ENCODE measurements at regions not wholly inside any gene's neighbourhood (a gene's known extent, or its start where the extent isn't known, plus 50 kb on each side); places are given as distances from the start of the nearest gene placed in this dataset.

DNA sequence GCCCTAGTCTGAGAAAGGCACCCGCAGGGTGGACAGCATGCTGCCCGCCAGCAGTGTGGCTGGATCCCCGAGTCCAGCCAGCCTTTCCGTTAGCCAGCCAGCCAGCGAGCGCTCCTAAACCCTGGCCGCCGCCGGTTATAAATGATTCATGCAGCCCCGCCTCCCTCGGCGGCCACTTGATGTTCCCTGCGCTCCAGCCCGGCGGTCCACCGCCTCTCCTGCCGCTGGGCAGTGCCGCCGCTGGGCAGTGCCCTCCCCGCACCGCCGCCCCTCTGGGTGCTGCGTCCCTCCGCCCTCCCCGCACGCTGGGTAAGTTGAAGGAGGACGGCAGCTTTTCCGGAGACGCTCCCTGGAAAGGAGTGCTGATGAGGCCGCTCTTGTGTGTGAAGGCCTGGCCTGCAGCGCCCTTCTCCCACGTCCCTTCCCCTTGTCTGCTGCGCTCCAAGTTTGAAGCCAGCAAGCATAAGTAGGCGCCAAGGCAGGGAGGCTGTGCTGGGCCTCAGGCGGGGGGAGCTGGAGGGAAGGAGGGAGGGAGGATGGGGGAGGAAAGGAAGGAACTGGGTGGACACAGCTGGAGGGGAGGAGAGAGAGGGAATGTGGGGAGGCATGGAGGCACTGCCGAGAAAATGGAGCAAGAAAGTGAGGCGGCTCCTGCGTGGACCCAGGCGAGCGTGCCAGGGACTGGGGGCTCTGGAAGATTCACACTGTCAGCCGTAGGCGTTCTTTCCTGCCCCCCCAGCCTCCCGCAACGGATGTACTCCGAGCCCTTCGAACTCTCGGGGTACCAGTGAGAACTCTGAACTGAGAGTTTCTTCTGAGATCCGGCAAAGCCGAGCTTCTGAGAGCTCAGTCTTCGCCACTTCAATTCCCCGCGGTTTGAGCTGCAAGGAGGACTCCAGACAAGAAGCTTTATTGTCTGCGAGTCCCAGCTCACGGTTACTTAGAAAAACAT lies 131.9 kb downstream of the GLI2 start:
- DNase-seq: peak; percentile 95

DNA sequence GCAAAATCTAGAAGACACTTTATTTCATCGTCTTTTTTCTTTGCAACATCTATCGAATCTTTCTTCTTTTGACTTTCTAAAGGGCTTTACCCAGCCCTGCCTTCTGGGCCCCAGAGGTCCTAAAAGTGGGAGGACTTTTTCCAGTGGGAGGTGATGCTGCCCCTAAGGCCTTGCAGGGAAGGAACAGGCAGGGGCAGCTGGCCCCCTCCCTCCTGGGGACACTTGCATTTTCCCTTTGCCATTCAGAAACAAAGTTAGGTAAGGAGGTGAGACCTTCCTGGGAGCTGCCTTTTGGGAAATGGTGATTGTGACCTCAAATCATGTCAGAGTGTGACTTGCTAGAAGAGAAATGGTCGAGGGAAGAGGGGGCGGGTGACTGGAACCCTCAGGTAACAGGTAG lies 132.7 kb downstream of the GLI2 start:
- DNase-seq: no peak

DNA sequence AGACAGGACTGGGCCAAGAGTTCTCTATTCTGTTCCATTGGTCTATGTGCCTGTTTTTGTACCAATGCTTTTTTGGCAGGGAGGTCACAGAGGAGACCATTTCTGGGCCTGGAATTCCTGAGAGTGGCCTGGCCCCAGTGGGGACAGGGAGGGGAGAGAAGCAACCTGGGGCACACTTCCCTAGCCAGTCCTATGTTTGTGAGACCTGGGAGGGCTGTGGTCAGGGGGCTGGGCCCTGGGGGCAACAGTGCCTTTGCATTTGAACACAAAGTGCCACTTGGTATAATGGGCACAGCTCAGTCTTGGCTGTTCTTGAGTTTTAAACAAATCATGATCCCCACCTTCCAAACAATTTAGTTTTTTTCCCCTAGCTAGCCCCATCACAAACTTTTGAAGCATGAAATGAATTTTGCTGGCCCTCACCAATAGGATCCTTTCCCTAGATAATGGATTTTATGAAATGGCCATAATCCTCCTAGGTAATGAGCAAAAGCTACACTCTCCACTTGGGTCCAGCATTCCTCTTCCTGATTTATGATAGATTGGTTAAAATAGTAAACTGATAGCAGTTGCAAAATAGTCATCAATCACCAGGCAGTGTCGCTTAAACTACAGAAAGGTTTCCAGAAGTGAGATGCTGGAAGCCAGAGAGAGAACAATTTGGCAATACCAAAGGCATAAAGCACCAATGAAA lies 133.5 kb downstream of the GLI2 start:
- no peak for DNase-seq

DNA sequence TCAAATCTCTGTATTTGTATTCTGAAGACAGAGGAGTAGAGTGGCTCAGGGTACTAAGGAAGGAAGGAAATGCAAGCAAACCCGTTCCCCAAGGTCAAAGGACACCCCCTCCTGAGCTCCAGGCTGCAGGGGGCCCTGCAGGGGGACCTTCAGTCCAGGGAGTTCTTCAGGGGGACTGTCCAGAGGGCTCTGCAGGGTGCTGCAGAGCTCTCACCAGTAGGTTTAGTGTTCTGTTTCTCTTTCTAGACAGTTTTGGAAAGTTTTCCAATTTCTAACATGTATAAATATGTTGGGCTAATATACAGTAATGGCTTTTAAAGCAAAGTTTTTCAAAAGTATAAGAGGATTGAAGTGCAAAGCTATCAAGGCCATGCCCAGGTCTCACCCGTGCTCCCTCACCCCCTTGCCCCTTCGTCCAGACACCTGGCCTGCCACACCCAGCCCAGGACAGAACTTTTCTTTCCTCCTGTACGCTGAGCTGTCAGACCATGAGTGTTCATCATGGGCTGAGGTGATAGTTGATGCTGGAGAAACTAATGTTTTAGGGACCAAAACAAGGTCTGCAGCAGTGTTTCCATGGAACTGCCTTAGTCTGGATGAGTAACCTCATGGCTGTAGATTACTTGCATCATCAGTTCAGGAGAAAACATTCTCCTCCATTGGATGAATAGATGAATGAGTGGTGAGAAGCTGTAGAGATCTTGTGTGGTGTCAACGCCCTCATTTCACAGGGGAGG lies 134.2 kb downstream of the GLI2 start:
- DNase-seq: no peak

DNA sequence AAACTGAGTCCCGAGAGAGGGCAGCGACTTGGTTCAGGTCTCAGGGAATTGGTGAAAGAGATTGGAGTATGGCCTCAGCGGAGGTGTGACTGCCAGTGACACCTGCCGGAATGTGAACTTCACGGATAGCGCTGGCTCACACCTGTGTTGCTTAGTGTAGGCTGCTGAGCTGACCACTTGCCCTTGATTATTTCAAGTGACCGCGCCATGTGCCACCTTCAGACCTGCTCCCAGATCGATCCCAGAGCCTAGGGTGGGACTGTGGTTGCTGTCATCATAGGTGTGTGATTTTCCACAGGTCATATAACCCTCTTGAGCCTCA lies 134.8 kb downstream of the GLI2 start:
- DNase-seq: no peak

DNA sequence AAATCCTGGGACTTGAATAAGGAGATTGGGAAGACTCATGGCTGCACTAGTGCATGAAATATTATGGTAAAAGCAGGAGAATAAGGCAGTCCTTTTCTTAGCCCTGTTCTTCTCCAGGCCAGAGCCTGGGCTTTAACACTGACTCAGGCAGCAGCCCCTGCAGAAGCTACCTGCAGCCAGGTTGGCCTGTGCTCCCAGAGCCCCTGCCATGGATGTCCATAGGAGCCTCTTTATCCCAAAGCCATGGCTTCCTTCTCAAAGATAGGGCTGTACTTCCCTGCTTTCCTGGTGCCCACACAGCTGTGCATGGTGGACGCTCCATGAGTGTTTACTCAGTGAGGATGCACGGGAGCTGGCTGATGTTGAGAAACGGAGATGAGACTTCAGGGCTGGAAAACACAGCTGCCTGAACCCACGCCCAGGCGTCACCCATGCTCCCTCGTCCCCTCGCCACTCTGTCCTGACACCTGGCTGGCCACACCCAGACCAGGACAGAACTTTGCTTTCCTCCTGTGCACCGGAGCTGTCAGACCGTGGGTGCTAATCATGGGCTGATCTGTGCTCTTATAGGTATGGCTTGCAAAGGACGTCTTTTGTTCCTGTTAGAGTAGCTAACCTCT lies 135.5 kb downstream of the GLI2 start:
- DNase-seq: no peak

DNA sequence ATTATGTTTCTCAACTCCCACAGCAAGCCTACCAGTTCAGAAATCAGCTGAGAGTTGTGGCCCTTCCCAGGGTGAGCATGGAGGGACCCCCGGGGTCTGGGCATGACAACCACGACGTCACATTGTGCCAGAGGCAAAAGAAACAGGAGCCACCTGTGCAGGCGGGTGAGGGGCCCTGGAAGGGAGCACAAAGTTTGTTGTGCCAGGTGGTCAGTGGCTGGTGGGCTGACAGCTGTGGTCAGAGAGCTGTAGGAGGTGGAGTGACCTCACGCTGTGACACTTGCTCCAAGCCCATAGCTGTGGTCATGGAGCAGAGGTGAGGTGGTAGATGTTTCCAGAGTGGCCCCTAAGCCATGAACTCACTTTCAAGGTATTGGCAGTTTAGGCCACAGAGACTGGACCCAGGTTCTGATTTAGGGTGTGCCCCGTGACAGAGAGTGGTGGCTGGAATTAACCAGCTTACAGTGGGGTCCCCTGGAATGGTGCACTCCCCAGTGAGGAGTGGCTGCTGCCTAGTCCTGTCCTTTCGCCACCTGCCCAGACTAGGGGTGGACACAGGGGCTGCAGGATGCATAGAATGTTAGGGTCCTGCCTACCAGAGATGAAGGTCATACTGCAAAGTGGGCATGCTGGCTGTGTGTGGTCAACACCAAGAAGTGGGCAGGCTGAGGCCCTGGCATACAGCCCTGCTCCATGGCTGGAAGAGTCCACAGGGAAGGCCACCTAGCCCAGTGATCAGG lies 136.4 kb downstream of the GLI2 start:
- DNase-seq: no peak

DNA sequence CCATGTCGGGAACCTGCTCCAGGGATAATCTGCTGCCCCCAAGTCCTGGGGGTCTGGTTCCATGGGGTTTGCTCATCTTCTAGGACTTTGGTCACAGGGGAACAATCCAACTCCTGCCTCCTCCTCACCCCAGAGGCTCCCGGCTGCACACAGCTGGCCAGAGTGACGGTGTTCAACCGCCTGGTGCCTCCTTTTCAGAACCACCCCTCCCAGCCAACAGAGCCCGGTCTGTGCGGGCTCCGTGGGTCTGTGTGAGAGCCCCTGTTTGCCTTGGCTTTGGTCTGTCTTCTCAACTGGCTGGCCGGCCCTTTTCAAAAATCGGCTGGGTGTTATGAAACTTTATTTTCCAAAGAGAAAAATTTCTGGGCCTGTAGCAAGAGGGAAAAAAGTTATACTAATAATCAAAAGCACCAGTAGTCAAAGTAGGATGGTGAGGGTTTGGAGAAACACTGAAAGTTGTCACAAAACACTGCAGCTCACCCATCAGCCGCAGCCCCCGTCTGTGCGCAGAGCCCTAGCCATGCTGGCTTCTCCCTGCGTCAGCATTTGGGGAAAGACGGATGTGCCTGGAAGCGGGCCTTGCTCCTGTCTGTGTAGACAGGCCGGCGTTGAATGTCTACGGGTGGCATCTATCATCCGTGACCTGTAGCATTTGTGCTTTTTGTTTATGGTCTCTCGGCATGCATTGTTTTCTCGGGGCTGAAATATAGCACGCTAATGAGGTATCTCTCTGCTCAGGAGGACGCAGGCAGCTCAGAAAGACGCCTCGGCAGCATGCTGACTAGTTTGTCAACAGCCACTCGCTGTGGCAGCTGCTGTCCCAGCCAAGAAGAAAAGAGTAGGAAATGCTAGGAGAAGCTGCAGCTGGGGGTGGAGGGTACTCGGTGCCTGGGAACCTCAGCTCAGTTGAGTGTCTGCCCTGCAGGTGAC lies 138.6 kb downstream of the GLI2 start:
- DNase-seq: no peak

DNA sequence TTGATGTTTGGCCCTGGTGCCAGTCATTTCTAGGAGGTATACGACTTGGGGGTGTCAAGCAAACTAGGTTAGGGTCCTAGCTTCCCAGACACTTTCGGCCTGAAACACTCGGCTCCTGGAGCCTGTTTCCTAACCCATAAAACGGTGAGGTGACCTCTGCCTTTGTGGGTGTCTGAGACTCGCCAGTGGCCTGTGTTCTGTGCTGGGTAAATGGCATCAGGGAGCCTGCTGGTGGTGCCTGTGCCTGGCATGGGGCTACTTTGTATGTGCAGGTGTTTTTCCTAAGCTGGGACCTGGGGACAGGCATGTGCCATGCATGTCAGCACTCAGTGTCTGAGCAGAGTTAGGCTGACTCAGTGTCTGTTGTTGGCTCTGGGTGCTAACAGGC lies 139.2 kb downstream of the GLI2 start:
- no peak for DNase-seq

DNA sequence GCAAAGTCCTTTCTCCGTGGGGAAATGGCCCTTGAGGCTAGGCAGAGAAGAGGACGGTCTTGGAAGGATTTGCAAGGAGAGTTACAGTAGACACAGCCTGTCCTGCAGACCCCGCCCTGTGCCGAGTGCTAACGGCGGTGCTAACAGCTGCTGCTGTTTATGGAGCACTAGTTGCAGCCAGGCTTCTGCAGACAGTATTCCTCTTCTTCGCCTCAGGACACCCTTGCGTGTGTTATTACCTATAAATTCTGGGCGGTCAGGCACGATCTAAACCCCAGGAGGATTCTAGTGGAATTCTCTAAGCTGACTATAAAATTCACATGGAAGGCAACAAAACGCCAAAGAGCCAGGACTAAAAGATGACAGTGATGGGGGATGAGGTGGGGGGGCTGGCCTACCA lies 139.8 kb downstream of the GLI2 start:
- DNase-seq: peak; percentile 79

DNA sequence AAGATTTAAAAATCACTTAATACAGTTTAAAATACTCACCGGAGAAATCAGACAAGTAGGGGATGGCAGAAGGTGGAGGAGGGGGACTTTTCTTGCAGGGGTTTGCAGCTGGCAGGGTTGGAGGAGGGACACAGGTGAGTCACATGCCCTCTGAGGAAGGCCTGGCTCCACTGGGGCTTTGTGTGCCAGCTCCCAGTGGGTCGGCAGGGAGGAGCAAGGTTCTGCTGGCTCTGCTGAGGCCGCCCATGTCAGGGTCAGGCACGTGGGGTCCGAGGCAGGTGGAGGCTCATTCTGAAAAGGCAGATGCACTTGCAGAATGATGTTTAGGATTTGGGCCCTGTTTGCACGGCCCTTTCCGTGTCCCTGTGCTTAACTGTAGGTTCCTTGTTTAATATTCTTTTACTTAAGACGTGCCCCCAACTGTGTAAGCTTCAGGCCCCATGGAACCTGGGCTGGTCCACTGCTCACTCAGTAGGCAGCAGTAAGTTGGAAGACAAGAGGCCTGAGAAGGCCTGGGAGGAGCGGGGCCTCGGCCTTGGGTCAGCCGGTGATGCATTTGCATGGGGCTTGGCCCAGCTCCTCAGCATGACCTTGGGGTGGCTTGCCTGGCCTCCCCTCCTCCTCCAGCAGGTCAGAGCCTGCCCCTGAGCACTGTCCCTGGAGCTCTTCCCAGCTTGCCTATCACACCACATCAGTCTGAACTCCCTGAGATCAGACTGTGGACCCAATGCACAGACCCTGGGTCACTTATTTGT lies 141.0 kb downstream of the GLI2 start:
- no peak for DNase-seq

DNA sequence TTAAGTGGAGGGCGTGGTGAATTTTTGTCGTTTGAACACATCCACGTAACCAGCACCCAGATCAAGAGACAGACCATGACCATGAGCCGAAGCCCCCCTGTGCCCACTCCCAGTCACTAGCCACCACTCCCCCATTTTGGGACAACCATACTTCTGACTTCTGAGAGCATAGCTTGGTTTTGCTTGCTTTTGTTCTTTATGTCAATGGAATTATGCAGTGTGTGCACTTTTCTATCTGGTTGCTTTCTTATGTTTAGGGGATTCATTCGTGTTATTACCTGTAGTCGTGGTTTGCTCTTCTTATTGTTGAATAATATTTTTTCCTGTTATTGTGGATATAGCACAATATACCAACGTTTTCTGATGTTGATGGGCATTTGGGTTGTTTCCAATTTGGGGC lies 141.7 kb downstream of the GLI2 start:
- DNase-seq: no peak

DNA sequence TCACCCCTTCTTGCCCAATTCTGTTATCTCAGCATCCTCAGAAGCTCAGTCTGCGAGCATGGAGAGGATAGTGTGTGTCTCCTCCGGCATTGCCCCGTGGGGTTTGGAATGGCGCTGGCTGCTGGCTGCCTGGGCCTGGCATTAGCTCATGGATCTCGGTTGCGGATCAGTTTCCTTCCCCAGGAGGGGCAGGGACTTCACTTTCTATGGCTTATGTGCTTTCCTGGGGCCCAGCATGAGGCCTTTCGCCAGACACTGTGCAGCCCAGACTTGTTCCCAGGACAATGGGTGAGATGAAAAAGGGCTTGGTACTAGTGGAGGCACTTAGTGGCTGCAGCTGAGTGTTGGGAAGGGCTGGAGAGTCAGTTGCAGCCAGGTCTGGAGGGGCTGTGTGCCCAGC lies 143.3 kb downstream of the GLI2 start:
- no peak for DNase-seq

DNA sequence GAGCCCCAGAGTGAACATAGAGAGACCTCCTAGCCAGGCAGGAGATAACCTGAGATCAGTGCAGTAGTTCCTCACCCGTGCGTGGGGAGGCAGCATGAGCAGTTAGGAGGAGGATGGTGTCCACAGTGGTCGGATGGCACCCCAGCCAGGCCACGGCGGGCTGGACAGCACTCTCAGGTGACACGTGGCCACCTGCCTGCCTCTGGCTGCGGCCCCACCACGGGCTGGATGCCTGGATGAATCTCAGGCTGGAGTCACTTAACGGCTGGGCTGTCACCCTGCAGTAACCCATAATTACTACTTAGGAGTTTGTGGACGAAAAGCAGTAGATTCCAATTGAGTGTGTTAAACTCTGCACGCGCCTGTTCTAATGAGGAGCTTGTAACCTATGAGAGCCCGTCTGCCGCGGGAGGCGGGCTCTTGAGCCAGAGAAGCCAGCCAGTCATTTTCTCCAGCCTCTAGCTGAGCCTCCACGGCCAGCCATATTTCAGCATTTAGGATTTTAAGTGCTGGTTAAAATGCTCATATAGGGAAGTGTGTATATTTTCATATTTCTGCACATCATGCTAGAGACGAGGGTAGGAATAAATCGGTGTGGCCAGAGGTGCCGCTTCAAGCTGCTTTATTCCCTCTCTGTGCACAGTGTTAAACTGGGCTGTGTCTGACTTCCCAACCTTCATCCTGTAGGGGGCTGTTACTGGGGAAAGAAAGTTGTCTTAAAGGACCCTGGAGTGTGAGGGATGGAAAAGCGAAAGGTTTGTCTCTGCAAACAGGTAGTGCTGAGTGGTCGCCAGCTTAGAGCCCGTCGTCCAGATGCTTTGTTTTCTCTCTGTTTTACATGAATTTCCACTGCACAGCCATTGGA lies 144.0 kb downstream of the GLI2 start:
- DNase-seq: no peak

DNA sequence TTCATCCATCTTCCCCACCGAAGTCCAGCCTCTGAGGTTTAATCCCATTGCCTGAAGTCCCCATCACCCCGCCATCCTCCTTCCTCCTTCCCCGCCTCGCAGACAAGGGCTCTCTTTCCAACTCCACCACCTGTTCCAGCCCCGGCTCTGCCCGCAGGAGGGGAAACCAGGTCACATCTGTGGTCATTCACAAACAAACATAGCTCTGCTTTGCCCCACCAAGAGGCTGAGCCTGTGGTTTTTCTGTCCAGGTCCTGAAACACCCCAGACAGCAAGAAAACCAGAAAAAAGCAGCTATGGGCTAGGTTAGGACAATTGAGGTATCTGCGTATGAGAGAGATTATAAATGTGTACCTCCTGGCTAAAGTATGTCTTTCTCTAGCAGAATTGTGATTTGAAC lies 144.7 kb downstream of the GLI2 start:
- peak; percentile 39 for DNase-seq

DNA sequence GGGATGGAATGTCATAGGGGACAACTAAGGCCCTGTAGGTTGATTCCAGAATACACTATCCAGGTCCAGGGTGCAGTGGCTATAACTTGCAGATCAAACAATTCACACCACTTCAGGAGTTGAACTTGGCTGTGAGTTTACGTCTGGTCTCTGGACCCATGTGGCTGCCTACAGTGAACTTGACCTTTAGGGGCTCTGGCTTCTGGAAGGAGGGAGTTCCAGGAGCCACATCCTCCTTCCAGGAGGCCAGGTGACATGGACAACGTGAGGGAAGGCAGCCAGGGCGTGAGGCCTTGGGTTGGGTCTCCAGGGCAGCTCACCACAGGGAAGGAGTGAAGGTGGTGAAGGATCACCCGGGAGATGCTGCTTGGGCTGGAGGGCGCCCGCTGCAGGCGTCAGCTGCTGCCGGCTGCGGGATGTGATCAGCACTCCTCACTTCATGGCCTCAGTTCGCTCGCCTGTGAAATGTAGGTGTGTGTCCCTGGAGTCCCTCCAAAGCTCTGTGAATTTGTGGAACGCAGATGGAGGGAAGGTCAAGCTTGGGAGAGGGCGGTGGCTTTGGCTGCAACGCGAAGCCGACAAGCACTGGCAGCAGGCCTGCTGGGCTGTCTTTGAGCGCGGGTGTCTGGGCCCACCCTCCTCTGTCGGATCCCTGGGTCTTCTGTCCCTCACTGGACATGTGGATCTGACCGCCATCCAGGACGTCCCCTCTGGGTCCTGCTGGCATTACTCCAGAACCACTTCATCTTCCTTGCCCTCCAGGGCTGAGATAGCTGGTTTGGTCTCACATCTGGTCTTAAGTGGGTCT lies 146.5 kb downstream of the GLI2 start:
- peak; percentile 71 for DNase-seq

DNA sequence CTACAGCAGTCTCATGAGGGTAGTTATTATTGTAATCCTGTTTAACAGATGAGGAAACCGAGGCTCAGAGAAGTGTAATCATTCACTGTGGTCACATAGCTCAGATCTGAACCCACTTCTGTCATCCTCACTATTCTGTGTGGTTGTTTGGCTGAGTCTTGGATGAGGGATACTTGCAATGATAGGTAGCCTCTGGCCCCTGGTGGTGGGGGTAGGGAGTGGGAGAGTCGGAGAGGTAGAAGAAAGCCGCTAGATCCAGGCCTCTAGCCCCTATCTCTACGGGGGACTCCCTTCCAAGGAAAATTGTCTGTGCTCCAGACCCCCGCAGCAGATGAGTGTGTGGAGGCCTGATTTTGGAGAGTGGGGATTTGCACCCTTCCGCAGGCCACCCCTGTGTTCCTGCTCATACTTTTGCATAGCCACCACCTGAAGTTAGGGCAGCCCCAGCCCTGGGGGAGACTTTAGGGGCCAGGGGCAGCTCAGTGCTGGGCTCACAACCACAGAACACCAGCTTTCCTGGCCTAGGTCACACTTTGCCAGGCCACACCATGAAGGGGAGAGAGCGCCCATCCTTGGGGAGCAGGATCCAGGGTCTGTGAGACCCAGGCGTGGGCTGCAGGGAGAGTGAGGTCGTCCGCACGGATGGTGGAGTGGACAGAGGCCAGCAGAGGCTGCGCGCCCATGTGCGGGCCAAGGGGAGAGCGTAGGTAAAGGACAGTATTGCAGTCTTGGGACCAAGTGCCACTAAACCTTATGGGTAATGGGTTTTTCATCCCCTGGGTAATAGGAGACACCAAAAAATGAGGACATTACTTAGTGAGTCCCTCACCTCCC lies 148.2 kb downstream of the GLI2 start:
- DNase-seq: no peak
